SK-N-SH (cell line): ENCODE measurements at regions not wholly inside any gene's neighbourhood (a gene's known extent, or its start where the extent isn't known, plus 50 kb on each side); places are given as distances from the start of the nearest gene placed in this dataset.

ENCODE experiments used
- CTCF ChIA-PET: fragments of 300-600, 350-600 bp; formaldehyde crosslinking; extraction: SDS; loops from one replicate; lab custom pipeline; 2021; lab: Yijun Ruan, JAX
- POLR2A ChIA-PET: fragments of 350-600 bp; sonication (Branson Sonifier 250); formaldehyde crosslinking; extraction: SDS; loops from one replicate; lab custom pipeline; 2020; ENCODE audit warnings: antibody characterized with exemption, inconsistent platforms; lab: Yijun Ruan, JAX
- DNase-seq: peaks from one replicate; pipeline ENCODE4 v3.0.0; 2012
- H2AFZ ChIP-seq: fragments of 200-600 bp; sonication (generic); 2 replicates; pipeline ENCODE4 v1.8.1; 2016; ENCODE audit warnings: antibody characterized with exemption, mild to moderate bottlenecking, low read depth
- H3F3A ChIP-seq: fragments of 200-600 bp; sonication (generic); replicated peaks from 2 replicates; pipeline ENCODE3; 2016; ENCODE audit warnings: antibody characterized with exemption, mild to moderate bottlenecking; ENCODE audit not compliant: insufficient read depth
- H3K27ac ChIP-seq, 2 experiments: fragments of 200-500 bp in 1 of 2; fragments of 200-600 bp in 1 of 2; sonication (Bioruptor generic) in 1 of 2; sonication (generic), shearing (Covaris generic) in 1 of 2; 2 replicates each; pipeline versions ENCODE4 v1.5.1 to v1.6.1; 2014 to 2016; ENCODE audit warnings: low read depth in 2 of 2, inconsistent platforms in 1 of 2, low read length in 1 of 2, mild to moderate bottlenecking in 1 of 2, mixed read lengths in 1 of 2
- H3K27me3 ChIP-seq: fragments of 200-600 bp; sonication (generic), shearing (Covaris generic); 2 replicates; pipeline ENCODE4 v1.6.1; 2016; ENCODE audit warnings: mixed run types; ENCODE audit not compliant: insufficient read depth
- H3K36me3 ChIP-seq, 2 experiments: fragments of 200-500 bp in 1 of 2; fragments of 200-600 bp in 1 of 2; sonication (Bioruptor generic) in 1 of 2; sonication (generic) in 1 of 2; replicated peaks in 1 of 2; 2 replicates each; pipeline versions ENCODE3 to v1.5.1; 2014 to 2016; ENCODE audit warnings: low read length in 1 of 2, mild to moderate bottlenecking in 1 of 2; ENCODE audit not compliant: insufficient read depth in 2 of 2, control insufficient read depth in 1 of 2
- H3K4me1 ChIP-seq, 2 experiments: fragments of 200-500 bp in 1 of 2; fragments of 200-600 bp in 1 of 2; sonication (Bioruptor generic) in 1 of 2; sonication (generic), shearing (Covaris generic) in 1 of 2; 2 replicates each; pipeline versions ENCODE4 v1.5.1 to v1.6.1; 2014 to 2016; ENCODE audit warnings: low read depth in 1 of 2, low read length in 1 of 2, mixed run types in 1 of 2; ENCODE audit not compliant: insufficient read depth in 2 of 2, control insufficient read depth in 1 of 2
- H3K4me2 ChIP-seq: fragments of 200-600 bp; sonication (generic), shearing (Covaris generic); 2 replicates; pipeline ENCODE4 v1.6.1; 2017; ENCODE audit warnings: mixed run types
- H3K4me3 ChIP-seq, 2 experiments: fragments of 200-500 bp in 1 of 2; fragments of 200-600 bp in 1 of 2; sonication (Bioruptor generic) in 1 of 2; sonication (generic), shearing (Covaris generic) in 1 of 2; 2 replicates each; pipeline versions ENCODE4 v1.5.1 to v1.8.1; 2014 to 2016; ENCODE audit warnings: low read depth in 2 of 2, inconsistent platforms in 1 of 2, low read length in 1 of 2, mild to moderate bottlenecking in 1 of 2, mixed read lengths in 1 of 2, moderate library complexity in 1 of 2
- H3K79me2 ChIP-seq: fragments of 200-600 bp; sonication (generic); 2 replicates; pipeline ENCODE4 v1.8.1; 2017; ENCODE audit warnings: mild to moderate bottlenecking; ENCODE audit not compliant: insufficient read depth
- H3K9ac ChIP-seq: fragments of 200-600 bp; sonication (generic); 2 replicates; pipeline ENCODE4 v1.6.1; 2017; ENCODE audit warnings: mixed run types
- H3K9me2 ChIP-seq: fragments of 200-600 bp; sonication (generic); 2 replicates; pipeline ENCODE4 v1.6.1; 2017; ENCODE audit warnings: mixed run types
- H3K9me3 ChIP-seq: fragments of 200-600 bp; sonication (generic); 2 replicates; pipeline ENCODE4 v1.6.1; 2017; ENCODE audit warnings: mixed run types, mild to moderate bottlenecking, moderate library complexity
- H4K20me1 ChIP-seq: fragments of 200-600 bp; sonication (generic); 2 replicates; pipeline ENCODE4 v1.6.1; 2017; ENCODE audit warnings: mild to moderate bottlenecking, mixed run types; ENCODE audit not compliant: insufficient read depth
- CHD2 ChIP-seq: fragments of 150-350 bp; IDR thresholded peaks from 2 replicates; pipeline ENCODE4 v1.6.1; 2018; ENCODE audit warnings: low read length; ENCODE audit not compliant: partially characterized antibody
- EP300 ChIP-seq, 2 experiments: IDR thresholded peaks; 2 replicates each; pipeline versions ENCODE4 v1.4.0 to v1.6.1; 2012; ENCODE audit warnings: borderline replicate concordance in 1 of 2, low read depth in 1 of 2, low read length in 1 of 2
- FOXJ3 ChIP-seq: sonication (generic); formaldehyde crosslinking; IDR thresholded peaks from 2 replicates; pipeline ENCODE4 v1.5.1; 2020; ENCODE audit warnings: mild to moderate bottlenecking, missing genetic modification reagents
- FOXM1 ChIP-seq: IDR thresholded peaks from 2 replicates; pipeline ENCODE4 v1.4.0; 2012; ENCODE audit warnings: low read depth, mild to moderate bottlenecking
- GABPA ChIP-seq: IDR thresholded peaks from 2 replicates; pipeline ENCODE4 v1.4.0; 2012; ENCODE audit warnings: low read depth, mild to moderate bottlenecking
- GATA2 ChIP-seq: sonication (generic); formaldehyde crosslinking; IDR thresholded peaks from 2 replicates; pipeline ENCODE4 v1.5.0; 2020; ENCODE audit warnings: mild to moderate bottlenecking, missing genetic modification reagents
- JUND ChIP-seq: IDR thresholded peaks from 2 replicates; pipeline ENCODE4 v1.4.0; 2012
- MEF2A ChIP-seq: IDR thresholded peaks from 2 replicates; pipeline ENCODE4 v1.4.0; 2012; ENCODE audit warnings: low read depth, borderline replicate concordance
- MXI1 ChIP-seq: IDR thresholded peaks from 2 replicates; pipeline ENCODE4 v1.6.1; 2012; ENCODE audit warnings: mild to moderate bottlenecking, low read depth, low read length, improper control_type of control experiment
- RCOR1 ChIP-seq: fragments of 150-350 bp; IDR thresholded peaks from 2 replicates; pipeline ENCODE4 v1.6.1; 2017; ENCODE audit warnings: antibody characterized with exemption, low read length
- REST ChIP-seq: IDR thresholded peaks from 2 replicates; pipeline ENCODE4 v1.6.1; 2012; ENCODE audit warnings: mild to moderate bottlenecking, low read depth, low read length, moderate library complexity
- SIN3A ChIP-seq: IDR thresholded peaks from 2 replicates; pipeline ENCODE4 v1.6.1; 2012; ENCODE audit warnings: low read depth, mild to moderate bottlenecking, low read length, moderate library complexity, borderline replicate concordance
- TCF12 ChIP-seq: IDR thresholded peaks from 2 replicates; pipeline ENCODE4 v1.4.0; 2012
- YY1 ChIP-seq: IDR thresholded peaks from 2 replicates; pipeline ENCODE4 v1.4.0; 2012; ENCODE audit warnings: low read depth, mild to moderate bottlenecking
- ZBTB33 ChIP-seq: IDR thresholded peaks from 2 replicates; pipeline ENCODE4 v1.4.0; 2012; ENCODE audit warnings: low read depth, borderline replicate concordance
- WGBS: methylation state at CpG from one replicate; pipeline ENCODE4 v1.1.6; 2017; ENCODE audit warnings: low lambda C conversion rate; 5-methylcytosine and 5-hydroxymethylcytosine counted together
- TF ChIP-seq, protein P1 (sequence below): fragments of 200-600 bp; sonication (generic); IDR thresholded peaks from 2 replicates; pipeline ENCODE4 v1.6.1; 2017; ENCODE audit warnings: antibody characterized with exemption, mild to moderate bottlenecking, moderate library complexity

GRCh38 chr17:22161376-22161775 is 469.1 kb downstream of the KCNJ18 start:
- Histone ChIP-seq H3K4me1 (no peaks in the 10 kb centered on the region), H2AFZ (no peak overlapping the region), H3K4me3 (no peak overlapping the region), H3K9ac (no peak overlapping the region), H3K9me3 (no peaks in the 10 kb centered on the region), H3K9me2 (no peaks in the 10 kb centered on the region), H3K27me3 (no peaks in the 10 kb centered on the region; the same call in 1 of the 2 replicates), H3K79me2 (no peaks in the 10 kb centered on the region), H3K36me3 (no peaks in the 10 kb centered on the region), H4K20me1 (no peaks in the 10 kb centered on the region), H3F3A (no peaks in the 10 kb centered on the region), H3K4me2 (no peak overlapping the region), H3K27ac (no peak overlapping the region)
- DNase-seq, result no peak
- ChIA-PET CTCF (no interaction called here), POLR2A (no interaction called here)
- 6% methylated on average over 7 of the region's 7 CpGs for WGBS
- TF ChIP-seq GABPA (no peak), FOXM1 (no peak), YY1 (no peak)

- Histone ChIP-seq H3F3A (no peaks in the 10 kb centered on the region), H3K4me2 (no peak overlapping the region), H3K9me2 (no peaks in the 10 kb centered on the region), H3K79me2 (no peaks in the 10 kb centered on the region), H3K4me1 (no peaks in the 10 kb centered on the region), H4K20me1 (no peaks in the 10 kb centered on the region), H3K36me3 (no peaks in the 10 kb centered on the region), H3K9ac (no peak overlapping the region), H3K4me3 (no peak overlapping the region), H3K27me3 (peaks cover 11% of the 10 kb centered on the region; the same call in 1 of the 2 replicates), H3K9me3 (no peaks in the 10 kb centered on the region), H2AFZ (no peak overlapping the region), H3K27ac (no peak overlapping the region)
- 0% methylated on average over 7 of the region's 7 CpGs for WGBS
- POLR2A ChIA-PET, result no interaction called here
- TF ChIP-seq, protein P1, sequence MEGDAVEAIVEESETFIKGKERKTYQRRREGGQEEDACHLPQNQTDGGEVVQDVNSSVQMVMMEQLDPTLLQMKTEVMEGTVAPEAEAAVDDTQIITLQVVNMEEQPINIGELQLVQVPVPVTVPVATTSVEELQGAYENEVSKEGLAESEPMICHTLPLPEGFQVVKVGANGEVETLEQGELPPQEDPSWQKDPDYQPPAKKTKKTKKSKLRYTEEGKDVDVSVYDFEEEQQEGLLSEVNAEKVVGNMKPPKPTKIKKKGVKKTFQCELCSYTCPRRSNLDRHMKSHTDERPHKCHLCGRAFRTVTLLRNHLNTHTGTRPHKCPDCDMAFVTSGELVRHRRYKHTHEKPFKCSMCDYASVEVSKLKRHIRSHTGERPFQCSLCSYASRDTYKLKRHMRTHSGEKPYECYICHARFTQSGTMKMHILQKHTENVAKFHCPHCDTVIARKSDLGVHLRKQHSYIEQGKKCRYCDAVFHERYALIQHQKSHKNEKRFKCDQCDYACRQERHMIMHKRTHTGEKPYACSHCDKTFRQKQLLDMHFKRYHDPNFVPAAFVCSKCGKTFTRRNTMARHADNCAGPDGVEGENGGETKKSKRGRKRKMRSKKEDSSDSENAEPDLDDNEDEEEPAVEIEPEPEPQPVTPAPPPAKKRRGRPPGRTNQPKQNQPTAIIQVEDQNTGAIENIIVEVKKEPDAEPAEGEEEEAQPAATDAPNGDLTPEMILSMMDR, result no peak
- TF ChIP-seq TCF12 (no peak), EP300 (IDR thresholded peaks at IDR 0.05; ENCODE audit: borderline replicate concordance in 1 of 2, low read depth in 1 of 2, low read length in 1 of 2) (no peak), MEF2A (no peak), GABPA (no peak)
- DNase-seq, result no peak
- CTCF ChIA-PET, result no interaction called here
Observed at GRCh38 chr17:22171631-22172030, 479.3 kb downstream of the KCNJ18 start.

DNA sequence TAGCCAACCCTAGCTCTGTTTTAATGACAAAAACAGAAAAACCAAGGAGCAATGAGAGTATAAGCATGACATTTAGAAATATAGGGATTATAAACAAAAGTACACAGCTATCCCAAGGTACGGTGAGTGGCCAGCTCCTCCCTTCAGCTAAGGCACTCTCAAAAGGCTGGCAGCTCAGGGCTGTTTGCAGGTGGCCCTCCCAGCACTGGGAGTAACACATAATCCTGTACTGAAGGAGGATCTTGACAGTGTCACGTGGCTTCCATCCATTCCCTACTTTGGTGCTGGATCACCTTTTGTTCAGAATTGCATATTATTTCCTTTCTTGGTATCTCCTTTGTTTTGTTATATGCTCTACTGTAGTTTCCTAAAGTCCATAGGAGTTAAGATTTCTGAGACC is 500.8 kb downstream of the KCNJ18 start:
- ChIA-PET POLR2A (no interaction called here), CTCF (no interaction called here)
- H3K27me3 ChIP-seq, result no peaks in the 10 kb centered on the region
- H3K9me3 ChIP-seq, result no peaks in the 10 kb centered on the region
- no peak overlapping the region for H3K9ac ChIP-seq
- WGBS, result 0% methylated on average over 2 of the region's 2 CpGs
- no peaks in the 10 kb centered on the region for H3K9me2 ChIP-seq
- DNase-seq, result no peak
- no peaks in the 10 kb centered on the region for H3K79me2 ChIP-seq
- H3K27ac ChIP-seq, result no peak overlapping the region
- no peaks in the 10 kb centered on the region for H4K20me1 ChIP-seq
- H3F3A ChIP-seq, result no peaks in the 10 kb centered on the region
- H3K36me3 ChIP-seq, result no peaks in the 10 kb centered on the region
- no peaks in the 10 kb centered on the region for H3K4me1 ChIP-seq
- H2AFZ ChIP-seq, result no peak overlapping the region
- no peak overlapping the region for H3K4me2 ChIP-seq
- H3K4me3 ChIP-seq, result no peak overlapping the region
- TF ChIP-seq MEF2A, result no peak
- TF ChIP-seq GABPA, result no peak
- no peak for TF ChIP-seq EP300 (IDR thresholded peaks at IDR 0.05; ENCODE audit: borderline replicate concordance in 1 of 2, low read depth in 1 of 2, low read length in 1 of 2)
- TF ChIP-seq FOXJ3 (CRISPR knock-in tag), result no peak
- no peak for TF ChIP-seq JUND
- no peak for TF ChIP-seq ZBTB33
- TF ChIP-seq FOXM1, result no peak
- TF ChIP-seq CHD2, result no peak
- no peak for TF ChIP-seq GATA2 (CRISPR knock-in tag)
- no peak for TF ChIP-seq MXI1
- no peak for TF ChIP-seq RCOR1
- TF ChIP-seq REST, result no peak
- TF ChIP-seq SIN3A, result no peak
